ENCODE measurements at regions not wholly inside any gene's neighbourhood (a gene's known extent, or its start where the extent isn't known, plus 50 kb on each side); places are given as distances from the start of the nearest gene placed in this dataset.
A peak's percentile ranks its signal among the peaks of the same experiment; 100 is the strongest.

GRCh38 chr3:141430316-141430715, 56.5 kb upstream of the RASA2 start:
- peak in 1 of 4 donors; percentile 4 for TF ChIP-seq POLR2AphosphoS5 (IDR thresholded peaks at IDR 0.05)
- TF ChIP-seq, protein P1, sequence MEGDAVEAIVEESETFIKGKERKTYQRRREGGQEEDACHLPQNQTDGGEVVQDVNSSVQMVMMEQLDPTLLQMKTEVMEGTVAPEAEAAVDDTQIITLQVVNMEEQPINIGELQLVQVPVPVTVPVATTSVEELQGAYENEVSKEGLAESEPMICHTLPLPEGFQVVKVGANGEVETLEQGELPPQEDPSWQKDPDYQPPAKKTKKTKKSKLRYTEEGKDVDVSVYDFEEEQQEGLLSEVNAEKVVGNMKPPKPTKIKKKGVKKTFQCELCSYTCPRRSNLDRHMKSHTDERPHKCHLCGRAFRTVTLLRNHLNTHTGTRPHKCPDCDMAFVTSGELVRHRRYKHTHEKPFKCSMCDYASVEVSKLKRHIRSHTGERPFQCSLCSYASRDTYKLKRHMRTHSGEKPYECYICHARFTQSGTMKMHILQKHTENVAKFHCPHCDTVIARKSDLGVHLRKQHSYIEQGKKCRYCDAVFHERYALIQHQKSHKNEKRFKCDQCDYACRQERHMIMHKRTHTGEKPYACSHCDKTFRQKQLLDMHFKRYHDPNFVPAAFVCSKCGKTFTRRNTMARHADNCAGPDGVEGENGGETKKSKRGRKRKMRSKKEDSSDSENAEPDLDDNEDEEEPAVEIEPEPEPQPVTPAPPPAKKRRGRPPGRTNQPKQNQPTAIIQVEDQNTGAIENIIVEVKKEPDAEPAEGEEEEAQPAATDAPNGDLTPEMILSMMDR (IDR thresholded peaks at IDR 0.05): no peak
- no peak for TF ChIP-seq POLR2A (IDR thresholded peaks at IDR 0.05)
- no peak for TF ChIP-seq EP300 (IDR thresholded peaks at IDR 0.05)
